ENCODE measurements at regions not wholly inside any gene's neighbourhood (a gene's known extent, or its start where the extent isn't known, plus 50 kb on each side); places are given as distances from the start of the nearest gene placed in this dataset.
"Not testable (repeated sequence)": the region's sequence is repeated elsewhere in the genome, so short reads cannot be mapped to it uniquely, and the experiment has no call there.

DNA sequence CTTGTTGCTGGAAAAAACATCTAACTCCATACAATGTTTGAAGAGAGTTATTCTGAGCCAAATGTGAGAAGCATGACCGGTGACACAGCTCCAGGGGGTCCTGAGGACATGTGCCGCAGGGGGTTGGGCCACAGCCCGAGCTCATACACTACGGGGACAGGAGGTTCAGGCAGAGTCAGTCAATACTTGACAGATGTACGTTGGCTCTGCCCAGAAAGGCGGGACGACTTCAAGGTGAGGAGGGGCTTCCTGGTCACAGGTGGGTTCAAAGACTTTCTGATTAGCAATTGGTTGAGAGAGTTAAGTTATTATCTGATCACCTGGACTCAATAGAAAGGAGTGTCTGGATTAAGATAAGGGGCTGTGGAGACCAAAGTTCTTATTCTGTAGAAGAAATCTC is 143.8 kb downstream of the NPIPB11 start:
- WGBS, 2 donors = 81 to 90% methylated on average over 7 of the region's 7 CpGs
- H3K27ac ChIP-seq (ENCODE audit: low read depth in 2 of 2, low read length in 1 of 2) = not testable (repeated sequence)

DNA sequence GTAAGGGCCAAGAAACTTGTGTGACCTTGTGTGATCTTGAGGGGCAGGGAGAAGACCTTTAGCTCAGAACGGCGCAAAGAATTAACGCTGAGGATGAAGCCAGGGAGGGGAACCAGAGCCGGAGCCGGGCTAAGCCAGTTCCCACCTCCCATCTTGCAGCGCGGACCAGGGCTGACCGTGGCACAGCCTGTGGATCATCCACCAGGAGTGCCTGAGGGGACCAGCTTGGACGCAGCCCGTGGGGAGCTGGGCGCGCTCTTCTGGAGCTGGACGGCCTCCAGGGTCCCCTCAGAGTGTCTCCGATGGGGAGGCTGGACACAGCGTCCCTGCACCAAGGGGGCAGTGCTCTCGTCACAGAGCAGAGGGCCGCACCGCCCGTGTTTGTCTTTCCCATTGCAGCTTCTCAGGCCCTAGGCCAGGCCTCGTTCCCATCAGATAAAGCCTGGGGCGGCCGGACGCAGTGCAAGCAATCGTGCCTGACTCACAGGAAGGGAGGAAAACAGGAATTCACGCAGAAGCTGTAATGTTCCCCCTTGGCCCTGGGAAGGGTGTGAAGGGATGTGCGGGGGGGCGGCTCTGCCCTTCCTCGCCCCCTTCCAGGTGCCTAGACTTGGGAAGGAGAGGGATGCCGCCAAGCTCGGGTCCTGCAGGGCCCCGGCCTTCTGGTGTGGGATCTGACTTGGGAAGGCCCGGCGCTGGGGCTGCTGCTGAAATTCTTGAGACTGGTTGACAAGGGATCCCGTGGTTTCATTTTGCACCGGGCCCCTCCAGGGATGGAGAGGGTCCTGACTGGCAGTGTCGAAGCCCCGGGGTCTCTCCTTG is 144.9 kb downstream of the NPIPB11 start:
- H3K4me1 ChIP-seq (ENCODE audit: control insufficient read depth in 2 of 2, insufficient read depth in 2 of 2, low read length in 1 of 2); H3K4me3 ChIP-seq (ENCODE audit: low read depth in 1 of 2, low read length in 2 of 2); H3K36me3 ChIP-seq (ENCODE audit: control insufficient read depth in 2 of 2, insufficient read depth in 2 of 2, low read length in 1 of 2); H3K27me3 ChIP-seq (ENCODE audit: control insufficient read depth in 1 of 2, insufficient read depth in 2 of 2, low read length in 2 of 2); H3K27ac ChIP-seq (ENCODE audit: low read depth in 2 of 2, low read length in 1 of 2); H3K9me3 ChIP-seq (ENCODE audit: control insufficient read depth in 2 of 2, insufficient read depth in 1 of 2, low read depth in 1 of 2, low read length in 1 of 2): not testable (repeated sequence)
- WGBS, 2 donors = 64 to 71% methylated on average over 25 to 32 of the region's 37 CpGs

More for the DNA sequence above, 143.8 kb downstream of the NPIPB11 start:
- H3K9me3 ChIP-seq (ENCODE audit: control insufficient read depth in 2 of 2, insufficient read depth in 1 of 2, low read depth in 1 of 2, low read length in 1 of 2); H3K4me3 ChIP-seq (ENCODE audit: low read depth in 1 of 2, low read length in 2 of 2); H3K36me3 ChIP-seq (ENCODE audit: control insufficient read depth in 2 of 2, insufficient read depth in 2 of 2, low read length in 1 of 2); H3K4me1 ChIP-seq (ENCODE audit: control insufficient read depth in 2 of 2, insufficient read depth in 2 of 2, low read length in 1 of 2); H3K27me3 ChIP-seq (ENCODE audit: control insufficient read depth in 1 of 2, insufficient read depth in 2 of 2, low read length in 2 of 2): not testable (repeated sequence)

DNA sequence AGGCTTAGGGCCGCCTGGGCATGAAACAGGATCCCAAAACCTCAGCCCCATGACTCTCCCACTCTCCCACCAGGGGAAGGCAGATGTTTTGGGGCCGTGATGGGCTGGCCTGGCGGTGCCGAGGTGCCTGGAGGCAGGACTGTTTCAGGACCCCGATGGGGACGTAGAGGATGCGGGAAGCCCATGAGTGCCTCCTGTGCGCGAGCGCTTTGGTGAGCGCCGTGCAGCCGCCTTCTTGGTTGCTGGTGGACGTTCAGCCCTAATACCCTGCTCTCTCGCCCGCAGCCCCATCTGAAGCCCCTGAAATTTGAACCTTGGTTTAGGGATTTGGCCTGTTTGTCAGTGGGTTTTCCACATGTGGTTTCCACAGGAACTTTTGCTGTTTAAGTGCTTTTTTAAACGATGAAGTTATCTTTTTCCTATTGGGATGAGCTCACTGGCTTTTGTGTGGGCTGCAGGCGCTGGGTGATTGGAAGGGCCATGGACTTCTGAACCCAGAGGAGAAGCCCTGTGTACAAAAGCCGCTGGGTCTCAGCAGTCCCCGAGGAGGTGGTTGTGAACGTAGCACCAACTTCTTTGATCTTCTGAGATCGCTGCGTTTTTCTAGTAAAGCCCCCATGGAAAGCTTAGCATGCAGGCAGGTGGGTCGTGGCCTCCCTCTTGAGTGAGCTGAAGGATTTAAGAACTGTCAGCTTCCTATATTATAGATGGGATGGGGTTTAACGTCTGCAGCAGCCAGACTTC is 145.7 kb downstream of the NPIPB11 start:
- not testable (repeated sequence) for H3K27me3 ChIP-seq (ENCODE audit: control insufficient read depth in 1 of 2, insufficient read depth in 2 of 2, low read length in 2 of 2); H3K9me3 ChIP-seq (ENCODE audit: control insufficient read depth in 2 of 2, insufficient read depth in 1 of 2, low read depth in 1 of 2, low read length in 1 of 2); H3K27ac ChIP-seq (ENCODE audit: low read depth in 2 of 2, low read length in 1 of 2); H3K36me3 ChIP-seq (ENCODE audit: control insufficient read depth in 2 of 2, insufficient read depth in 2 of 2, low read length in 1 of 2); H3K4me3 ChIP-seq (ENCODE audit: low read depth in 1 of 2, low read length in 2 of 2); H3K4me1 ChIP-seq (ENCODE audit: control insufficient read depth in 2 of 2, insufficient read depth in 2 of 2, low read length in 1 of 2)
- 79 to 82% methylated on average over 24 of the region's 25 CpGs for WGBS, 2 donors

DNA sequence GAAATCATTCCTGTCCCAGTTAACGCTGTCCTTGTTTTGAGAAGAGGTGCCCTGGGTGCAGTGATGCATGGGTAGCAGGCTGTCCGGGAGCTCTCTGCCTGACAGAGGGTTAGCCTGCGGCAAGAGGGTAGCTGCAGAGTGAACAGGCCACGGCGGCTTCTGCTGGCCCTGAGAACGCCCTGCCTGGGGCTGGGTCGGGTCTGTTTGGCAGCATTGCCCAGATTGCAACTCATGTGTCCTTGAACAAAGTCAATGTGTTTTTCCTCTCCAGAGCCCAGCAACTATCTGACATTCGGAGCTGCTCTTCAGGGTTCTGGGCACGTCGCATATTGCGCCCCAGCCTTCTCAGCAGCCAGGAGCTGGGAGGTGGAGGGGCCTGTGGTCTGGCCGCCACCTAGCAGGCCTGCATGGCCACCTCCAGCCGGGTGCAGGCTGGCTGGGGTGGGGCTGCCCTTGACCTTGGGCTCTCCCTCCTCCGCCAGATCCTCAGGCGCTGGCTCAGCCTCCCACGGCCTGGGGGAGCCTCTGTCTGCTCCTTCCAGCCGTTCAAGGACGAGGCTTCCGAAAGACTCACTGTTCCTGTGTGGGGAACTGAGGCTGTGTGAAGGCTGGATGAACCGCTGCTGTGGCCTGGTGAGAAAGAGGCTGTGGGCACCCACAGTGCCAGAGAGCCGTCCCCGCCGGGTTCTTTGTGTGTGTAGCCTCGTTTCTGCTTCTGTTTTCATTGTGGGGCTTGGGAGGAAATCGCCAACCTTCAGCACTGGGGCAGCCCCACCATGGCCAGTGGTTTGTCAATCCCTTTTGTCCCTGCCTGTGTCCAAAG is 146.7 kb downstream of the NPIPB11 start:
- H3K36me3 ChIP-seq (ENCODE audit: control insufficient read depth in 2 of 2, insufficient read depth in 2 of 2, low read length in 1 of 2); H3K4me3 ChIP-seq (ENCODE audit: low read depth in 1 of 2, low read length in 2 of 2); H3K27ac ChIP-seq (ENCODE audit: low read depth in 2 of 2, low read length in 1 of 2); H3K27me3 ChIP-seq (ENCODE audit: control insufficient read depth in 1 of 2, insufficient read depth in 2 of 2, low read length in 2 of 2); H3K9me3 ChIP-seq (ENCODE audit: control insufficient read depth in 2 of 2, insufficient read depth in 1 of 2, low read depth in 1 of 2, low read length in 1 of 2); H3K4me1 ChIP-seq (ENCODE audit: control insufficient read depth in 2 of 2, insufficient read depth in 2 of 2, low read length in 1 of 2): not testable (repeated sequence)
- WGBS, 2 donors = 63 to 80% methylated on average over 25 of the region's 25 CpGs

DNA sequence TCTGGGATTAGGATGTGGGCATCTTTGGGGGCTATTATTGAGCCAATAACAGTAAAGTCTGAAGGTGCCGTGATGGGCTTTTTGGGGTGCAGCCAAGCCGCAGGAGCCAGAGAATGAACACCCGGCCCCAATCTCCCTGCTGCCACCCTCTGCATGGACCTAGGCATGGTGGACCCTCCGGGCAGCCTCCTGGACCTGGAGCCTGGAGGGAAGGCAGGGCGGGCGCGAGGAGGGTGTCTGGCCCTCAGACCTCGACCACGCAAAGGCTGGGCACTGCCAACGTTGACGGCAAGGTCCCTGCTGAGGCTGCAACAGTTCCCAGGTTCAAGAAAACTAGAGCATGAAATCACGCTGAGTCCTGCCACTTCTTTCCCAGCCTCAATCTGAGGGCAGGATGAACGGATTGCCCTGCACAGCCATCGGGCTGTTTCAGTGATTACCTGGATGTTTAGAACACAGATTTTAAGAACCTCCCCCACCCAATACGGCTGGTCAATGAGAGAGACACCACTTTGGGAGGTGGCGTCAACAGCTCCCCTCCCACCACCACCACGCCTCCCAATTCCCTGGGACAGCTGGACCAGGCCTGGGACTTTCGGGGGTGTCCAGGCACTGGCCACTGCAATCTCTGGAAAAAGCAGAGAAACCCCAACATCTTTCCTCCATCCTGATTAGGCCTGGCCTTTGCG is 147.4 kb downstream of the NPIPB11 start:
- WGBS, 2 donors = 95% methylated on average over 17 to 19 of the region's 19 CpGs
- H3K9me3 ChIP-seq (ENCODE audit: control insufficient read depth in 2 of 2, insufficient read depth in 1 of 2, low read depth in 1 of 2, low read length in 1 of 2); H3K27me3 ChIP-seq (ENCODE audit: control insufficient read depth in 1 of 2, insufficient read depth in 2 of 2, low read length in 2 of 2); H3K4me1 ChIP-seq (ENCODE audit: control insufficient read depth in 2 of 2, insufficient read depth in 2 of 2, low read length in 1 of 2); H3K27ac ChIP-seq (ENCODE audit: low read depth in 2 of 2, low read length in 1 of 2); H3K4me3 ChIP-seq (ENCODE audit: low read depth in 1 of 2, low read length in 2 of 2); H3K36me3 ChIP-seq (ENCODE audit: control insufficient read depth in 2 of 2, insufficient read depth in 2 of 2, low read length in 1 of 2): not testable (repeated sequence)

DNA sequence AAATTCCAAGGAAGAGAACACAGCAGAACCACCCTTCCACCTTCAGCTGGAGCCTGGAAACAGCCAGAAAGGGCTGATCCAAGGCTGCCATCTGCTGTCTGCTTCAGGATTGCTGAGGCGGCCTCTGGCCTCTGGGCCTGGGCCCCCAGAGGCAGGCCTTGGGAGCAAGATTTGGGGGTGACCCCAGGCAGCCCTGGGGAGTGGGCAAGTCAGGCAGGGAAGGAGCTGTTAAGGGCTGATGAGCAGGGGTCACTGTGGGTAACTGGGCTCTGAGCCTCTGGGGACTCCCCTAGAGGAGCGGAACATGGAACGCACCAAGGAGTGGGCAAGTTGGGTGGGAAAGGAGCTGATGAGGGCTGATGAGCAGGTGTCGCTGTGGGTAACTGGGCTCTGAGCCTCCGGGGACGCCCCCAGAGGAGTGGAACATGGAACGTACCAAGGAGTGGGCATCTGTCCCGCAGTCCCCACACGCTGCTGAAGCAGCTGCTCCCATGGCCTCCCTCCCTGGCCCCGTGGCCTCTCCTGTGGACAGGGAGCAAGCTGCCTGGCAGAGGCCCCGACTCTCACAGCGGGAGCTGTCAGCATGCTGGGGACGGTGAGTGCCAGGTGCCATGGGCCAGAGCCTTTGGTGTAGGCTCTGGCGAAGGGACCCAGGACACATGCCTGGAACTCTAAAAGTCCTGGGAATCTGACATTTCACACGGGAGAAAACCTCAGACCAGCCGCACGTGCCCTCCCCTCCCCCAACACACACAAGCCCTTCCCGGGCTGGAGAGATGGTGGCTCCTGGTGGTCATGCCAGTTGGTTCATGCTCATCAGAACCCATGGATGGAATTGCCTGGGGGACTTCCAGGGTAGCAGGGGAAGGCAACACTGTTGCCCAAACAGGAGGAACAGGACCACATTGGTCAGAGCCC is 148.8 kb downstream of the NPIPB11 start:
- not testable (repeated sequence) for H3K9me3 ChIP-seq (ENCODE audit: control insufficient read depth in 2 of 2, insufficient read depth in 1 of 2, low read depth in 1 of 2, low read length in 1 of 2); H3K27ac ChIP-seq (ENCODE audit: low read depth in 2 of 2, low read length in 1 of 2); H3K27me3 ChIP-seq (ENCODE audit: control insufficient read depth in 1 of 2, insufficient read depth in 2 of 2, low read length in 2 of 2); H3K4me1 ChIP-seq (ENCODE audit: control insufficient read depth in 2 of 2, insufficient read depth in 2 of 2, low read length in 1 of 2); H3K36me3 ChIP-seq (ENCODE audit: control insufficient read depth in 2 of 2, insufficient read depth in 2 of 2, low read length in 1 of 2); H3K4me3 ChIP-seq (ENCODE audit: low read depth in 1 of 2, low read length in 2 of 2)
- 78 to 91% methylated on average over 17 of the region's 18 CpGs for WGBS, 2 donors

DNA sequence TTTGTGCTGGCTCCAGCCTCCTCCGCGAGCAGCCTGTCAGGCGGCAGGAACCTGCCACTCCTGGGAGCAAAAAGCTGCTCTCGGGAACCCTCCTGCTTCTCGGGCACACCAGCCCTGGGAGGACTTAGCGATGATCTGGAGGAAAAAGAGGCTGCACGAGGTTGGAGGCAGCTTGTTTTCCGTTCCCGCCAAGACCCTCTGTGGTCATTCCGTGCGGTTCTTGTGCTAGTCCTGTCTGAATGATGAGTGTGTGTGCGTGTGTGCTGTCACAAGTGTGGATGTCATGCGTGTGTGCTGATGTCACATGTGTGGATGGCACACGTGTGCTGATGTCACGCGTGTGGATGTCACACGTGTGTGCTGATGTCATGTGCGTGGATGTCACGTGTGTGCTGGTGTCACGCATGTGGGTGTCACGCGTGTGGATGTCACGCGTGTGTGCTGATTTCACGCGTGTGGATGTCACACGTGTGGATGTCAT is 150.0 kb downstream of the NPIPB11 start:
- WGBS, 2 donors = 86 to 91% methylated on average over 27 of the region's 27 CpGs
- Histone ChIP-seq H3K4me3 (ENCODE audit: low read depth in 1 of 2, low read length in 2 of 2) (no peak overlapping the region), H3K9me3 (ENCODE audit: control insufficient read depth in 2 of 2, insufficient read depth in 1 of 2, low read depth in 1 of 2, low read length in 1 of 2) (no peaks in the 10 kb centered on the region), H3K27me3 (ENCODE audit: control insufficient read depth in 1 of 2, insufficient read depth in 2 of 2, low read length in 2 of 2) (no peaks in the 10 kb centered on the region), H3K36me3 (ENCODE audit: control insufficient read depth in 2 of 2, insufficient read depth in 2 of 2, low read length in 1 of 2) (no peaks in the 10 kb centered on the region), H3K27ac (ENCODE audit: low read depth in 2 of 2, low read length in 1 of 2) (no peak overlapping the region), H3K4me1 (ENCODE audit: control insufficient read depth in 2 of 2, insufficient read depth in 2 of 2, low read length in 1 of 2) (peaks cover 0 to 3% of the 10 kb centered on the region in 2 donors)

DNA sequence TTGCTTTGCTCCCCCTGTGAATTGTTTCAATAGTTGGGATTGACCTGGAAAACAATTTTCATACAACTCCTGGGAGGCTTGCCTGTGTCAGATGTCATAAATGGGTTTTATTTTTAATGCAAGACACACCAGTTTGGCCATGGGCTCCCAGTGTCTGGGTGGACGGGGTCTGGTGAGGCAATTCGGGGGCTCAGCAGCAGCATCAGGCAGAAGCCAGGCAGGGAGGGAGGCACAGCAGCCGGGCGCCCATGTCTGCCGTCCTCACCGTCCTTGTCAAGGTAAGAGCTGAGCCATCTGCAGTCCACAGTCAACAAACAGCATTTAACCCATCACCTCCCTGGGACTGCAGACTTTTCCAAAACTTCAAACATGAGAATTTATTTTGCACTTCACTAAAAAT is 150.6 kb downstream of the NPIPB11 start:
- H3K36me3 ChIP-seq (ENCODE audit: control insufficient read depth in 2 of 2, insufficient read depth in 2 of 2, low read length in 1 of 2); H3K9me3 ChIP-seq (ENCODE audit: control insufficient read depth in 2 of 2, insufficient read depth in 1 of 2, low read depth in 1 of 2, low read length in 1 of 2); H3K4me3 ChIP-seq (ENCODE audit: low read depth in 1 of 2, low read length in 2 of 2); H3K4me1 ChIP-seq (ENCODE audit: control insufficient read depth in 2 of 2, insufficient read depth in 2 of 2, low read length in 1 of 2); H3K27me3 ChIP-seq (ENCODE audit: control insufficient read depth in 1 of 2, insufficient read depth in 2 of 2, low read length in 2 of 2): not testable (repeated sequence)
- H3K27ac ChIP-seq (ENCODE audit: low read depth in 2 of 2, low read length in 1 of 2) = peak overlapping the region in 1 of 2 donors; percentile 31
- 55 to 68% methylated on average over 6 of the region's 6 CpGs for WGBS, 2 donors

Measured in esophagus (tissue), 2 donors.